GM12865 (cell line): ENCODE measurements at regions not wholly inside any gene's neighbourhood (a gene's known extent, or its start where the extent isn't known, plus 50 kb on each side); places are given as distances from the start of the nearest gene placed in this dataset.

Source experiments
- DNase-seq: peaks from one replicate; pipeline ENCODE4 v3.0.0; 2010; ENCODE audit warnings: low read depth
- H3K4me3 ChIP-seq: 2 replicates; pipeline ENCODE4 v1.5.1; 2011; ENCODE audit warnings: mild to moderate bottlenecking, low read depth, low read length, control low read depth
- TF ChIP-seq, protein P1 (sequence below): IDR thresholded peaks from 2 replicates; pipeline ENCODE4 v1.5.1; 2011; ENCODE audit warnings: low read length, control low read depth, low read depth, inconsistent platforms; ENCODE audit not compliant: insufficient read depth; ENCODE audit errors: missing control alignments

DNA sequence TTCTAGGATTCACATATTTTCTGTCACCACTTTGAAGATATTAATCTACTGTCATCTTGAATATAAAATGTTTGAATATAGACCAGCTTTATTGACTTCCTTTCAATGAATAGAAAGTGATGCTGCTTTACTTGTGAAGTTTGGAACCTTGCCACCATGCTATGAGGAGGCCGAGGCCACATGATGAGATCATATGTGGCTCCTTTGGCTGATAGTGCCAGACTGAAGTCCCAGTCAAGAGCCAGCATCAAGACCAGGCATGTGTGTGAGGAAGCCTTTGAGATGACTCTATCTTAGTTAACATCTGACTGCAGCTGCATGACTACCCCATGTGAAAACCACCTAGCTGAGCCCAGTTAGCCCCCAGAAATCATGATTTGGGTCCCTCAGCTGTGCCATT, 169.5 kb downstream of the OTOR start:
- TF ChIP-seq, protein P1, sequence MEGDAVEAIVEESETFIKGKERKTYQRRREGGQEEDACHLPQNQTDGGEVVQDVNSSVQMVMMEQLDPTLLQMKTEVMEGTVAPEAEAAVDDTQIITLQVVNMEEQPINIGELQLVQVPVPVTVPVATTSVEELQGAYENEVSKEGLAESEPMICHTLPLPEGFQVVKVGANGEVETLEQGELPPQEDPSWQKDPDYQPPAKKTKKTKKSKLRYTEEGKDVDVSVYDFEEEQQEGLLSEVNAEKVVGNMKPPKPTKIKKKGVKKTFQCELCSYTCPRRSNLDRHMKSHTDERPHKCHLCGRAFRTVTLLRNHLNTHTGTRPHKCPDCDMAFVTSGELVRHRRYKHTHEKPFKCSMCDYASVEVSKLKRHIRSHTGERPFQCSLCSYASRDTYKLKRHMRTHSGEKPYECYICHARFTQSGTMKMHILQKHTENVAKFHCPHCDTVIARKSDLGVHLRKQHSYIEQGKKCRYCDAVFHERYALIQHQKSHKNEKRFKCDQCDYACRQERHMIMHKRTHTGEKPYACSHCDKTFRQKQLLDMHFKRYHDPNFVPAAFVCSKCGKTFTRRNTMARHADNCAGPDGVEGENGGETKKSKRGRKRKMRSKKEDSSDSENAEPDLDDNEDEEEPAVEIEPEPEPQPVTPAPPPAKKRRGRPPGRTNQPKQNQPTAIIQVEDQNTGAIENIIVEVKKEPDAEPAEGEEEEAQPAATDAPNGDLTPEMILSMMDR = no peak
- DNase-seq = no peak
- H3K4me3 ChIP-seq = no peak overlapping the region

DNA sequence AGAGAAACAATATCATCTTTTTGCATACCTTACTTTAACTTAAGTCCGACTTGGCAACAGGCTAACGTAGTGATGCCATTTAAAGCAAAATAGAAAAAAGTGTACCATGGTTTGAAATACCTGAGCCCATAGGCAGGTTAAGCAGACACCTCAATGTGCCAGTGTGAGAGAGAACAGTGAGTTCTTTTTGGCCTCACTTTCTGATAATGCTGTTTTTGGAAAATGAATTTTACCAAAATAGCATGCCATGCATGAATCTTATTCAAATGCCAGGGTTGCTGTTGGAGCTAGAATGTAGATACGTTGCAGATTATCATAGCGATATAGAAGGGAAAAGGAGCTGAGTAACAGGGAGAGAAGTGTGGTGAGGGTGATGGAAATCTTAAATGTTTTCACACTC, 170.2 kb downstream of the OTOR start:
- no peak for DNase-seq
- no peak overlapping the region for H3K4me3 ChIP-seq
- TF ChIP-seq, protein P1 = no peak

DNA sequence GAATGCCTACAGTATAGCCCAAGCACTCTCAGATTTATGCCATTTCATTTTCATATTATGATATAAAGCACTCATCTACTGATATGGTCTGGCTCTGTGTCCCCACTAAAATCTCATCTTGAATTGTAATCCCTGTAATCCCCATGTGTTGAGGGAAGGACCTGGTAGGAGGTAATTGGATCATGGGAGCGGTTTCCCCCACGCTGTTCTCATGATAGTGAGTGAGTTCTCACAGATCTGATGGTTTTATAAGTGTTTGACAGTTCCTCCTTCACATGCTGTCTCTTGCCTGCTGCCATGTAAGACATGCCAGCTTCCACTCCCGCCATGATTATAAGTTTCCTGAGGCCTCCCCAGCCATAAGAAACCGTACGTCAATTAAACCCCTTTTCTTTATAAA, 171.7 kb downstream of the OTOR start:
- DNase-seq = no peak
- TF ChIP-seq, protein P1 = no peak
- H3K4me3 ChIP-seq = no peak overlapping the region

DNA sequence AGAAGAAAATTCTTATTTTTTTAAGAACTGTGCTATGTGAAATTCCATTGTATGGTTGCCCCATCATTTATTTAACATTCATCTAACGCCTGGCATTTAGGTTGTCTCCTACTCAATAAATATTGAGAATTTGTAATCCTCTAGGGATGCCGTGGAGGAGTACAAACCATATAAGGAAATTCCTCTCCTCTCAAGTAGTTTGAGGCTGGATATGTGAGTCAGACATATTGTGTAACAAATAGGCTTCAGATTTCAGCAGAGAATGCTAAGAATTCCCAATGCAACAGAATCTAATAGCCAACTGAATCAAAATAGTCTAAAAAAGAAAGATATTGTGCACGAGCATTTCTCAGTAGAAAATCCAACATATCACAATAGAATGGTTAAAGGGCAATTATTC, 174.7 kb downstream of the OTOR start:
- no peak for DNase-seq
- TF ChIP-seq, protein P1 = no peak

DNA sequence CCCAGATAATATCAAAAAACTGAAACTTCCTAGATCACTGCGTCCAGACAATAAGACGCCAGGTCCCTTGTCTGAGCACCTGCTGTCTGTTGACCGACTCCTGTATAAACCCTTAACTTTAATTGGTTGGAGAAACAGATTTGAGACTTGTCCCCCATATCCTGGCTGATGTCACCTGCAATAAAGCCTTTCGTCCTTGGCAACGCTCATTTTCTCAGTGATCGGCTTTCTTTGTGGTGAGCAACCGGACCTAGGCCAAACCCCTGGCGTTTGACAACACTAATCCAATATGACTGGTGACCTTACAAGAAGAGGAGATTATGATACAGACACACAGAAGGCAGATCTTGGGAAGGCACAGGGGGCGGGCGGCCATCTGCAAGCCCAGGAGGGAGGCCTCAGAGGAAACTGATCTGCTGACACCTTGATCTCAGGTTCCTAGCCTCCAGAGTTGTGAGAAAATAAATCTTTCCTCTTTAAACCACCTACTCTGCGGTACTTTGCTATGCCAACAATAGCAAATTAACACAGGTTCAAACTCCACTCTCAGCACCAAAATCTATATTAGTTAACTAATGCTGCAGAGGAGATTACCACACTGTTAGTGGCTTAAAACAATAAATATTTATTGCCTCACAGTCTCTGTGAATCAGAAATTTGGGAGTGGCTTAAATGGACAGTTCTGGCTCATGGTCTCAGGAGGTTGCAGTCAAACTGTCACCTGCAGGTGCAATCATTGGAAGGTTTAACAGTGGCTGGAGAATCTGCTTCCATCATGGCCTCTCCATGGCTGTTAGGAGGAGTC, 178.7 kb downstream of the OTOR start:
- H3K4me3 ChIP-seq = no peak overlapping the region
- TF ChIP-seq, protein P1 = no peak
- DNase-seq = no peak

More for the DNA sequence above, 174.7 kb downstream of the OTOR start:
- no peak overlapping the region for H3K4me3 ChIP-seq

DNA sequence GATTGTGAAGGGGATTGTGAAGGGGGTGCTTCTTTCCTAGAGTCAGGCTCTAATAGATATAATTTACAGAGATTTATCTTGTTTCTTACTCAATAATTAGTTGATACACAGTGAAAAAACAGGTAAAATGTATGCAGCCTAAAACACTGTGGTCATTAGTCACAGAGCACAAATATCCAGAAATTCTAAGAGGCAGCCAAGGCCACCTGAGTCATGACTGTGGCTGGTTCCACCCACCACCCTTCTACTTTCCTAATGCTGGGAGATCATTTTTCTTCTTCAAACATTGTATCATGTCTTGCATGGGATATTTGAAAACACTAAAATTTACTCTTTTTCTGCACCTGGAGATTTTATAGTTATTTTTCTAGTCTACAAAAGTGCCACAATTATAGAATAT, 181.6 kb downstream of the OTOR start:
- TF ChIP-seq, protein P1 = no peak
- no peak overlapping the region for H3K4me3 ChIP-seq
- no peak for DNase-seq

DNA sequence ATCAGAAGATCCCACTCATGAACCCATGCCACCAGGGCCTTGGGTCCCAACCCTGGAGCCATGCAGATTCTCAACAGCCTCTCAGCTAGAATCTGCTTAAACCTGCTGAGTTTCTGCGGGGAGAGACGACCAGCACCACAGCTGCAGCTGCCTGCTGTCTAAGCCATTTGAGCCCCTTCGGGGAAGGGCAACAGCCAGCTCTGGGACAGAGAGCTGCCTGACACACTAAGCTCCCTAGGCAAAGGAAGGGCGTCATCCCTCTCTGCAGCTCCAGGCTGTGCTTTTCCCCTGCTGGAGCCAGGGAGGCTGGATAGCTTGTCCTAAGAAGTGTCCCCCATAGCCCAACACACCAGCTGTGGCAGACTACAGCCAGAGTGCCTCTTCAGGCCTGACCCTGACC, 182.5 kb downstream of the OTOR start:
- H3K4me3 ChIP-seq = no peak overlapping the region
- TF ChIP-seq, protein P1 = no peak
- no peak for DNase-seq
